ENCODE measurements at regions not wholly inside any gene's neighbourhood (a gene's known extent, or its start where the extent isn't known, plus 50 kb on each side); places are given as distances from the start of the nearest gene placed in this dataset.

DNA sequence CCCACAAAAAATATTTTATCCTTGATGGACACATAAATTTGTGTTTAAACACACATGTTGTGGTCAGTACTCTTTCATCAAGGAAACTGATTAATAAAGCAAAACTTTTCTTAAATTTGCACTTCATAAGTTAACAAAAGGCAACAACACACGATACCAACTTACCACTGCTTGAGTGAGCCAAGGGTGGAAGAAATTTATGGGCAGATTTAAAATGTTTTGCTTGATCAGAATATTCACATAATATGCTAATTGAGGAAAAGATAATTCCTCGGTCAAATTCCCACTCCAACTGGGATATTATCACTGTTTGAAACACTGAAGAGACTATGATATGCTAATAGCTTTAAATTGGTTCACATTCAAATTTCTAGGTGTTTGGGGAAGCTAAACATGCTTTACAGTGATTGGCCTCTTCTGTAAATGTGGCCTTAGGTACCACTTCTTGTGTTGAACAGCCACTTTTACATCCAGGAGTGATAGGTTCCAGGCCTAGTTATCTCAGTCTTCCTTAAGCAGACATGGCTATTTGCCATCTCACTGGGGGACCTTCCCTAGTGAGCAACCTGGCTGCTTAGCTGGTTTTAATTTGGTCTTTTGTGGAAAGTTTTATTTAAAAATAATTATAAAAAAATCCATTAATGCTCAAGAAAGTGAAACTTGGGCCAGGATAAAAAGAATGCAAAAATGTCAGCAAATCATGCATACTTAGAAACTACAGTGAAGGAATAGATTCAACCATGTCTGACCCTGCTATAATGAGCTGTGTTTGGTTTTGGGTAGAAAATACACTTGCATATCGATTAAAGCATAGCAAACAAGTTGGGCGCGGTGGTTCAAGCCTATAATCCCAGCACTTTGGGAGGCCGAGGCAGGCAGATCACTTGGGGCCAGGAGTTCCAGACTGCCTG lies 221.2 kb upstream of the MAP3K7 start:
- Histone ChIP-seq H3K4me3 (ENCODE audit: low read length in 2 of 2) (no peak overlapping the region), H3K27me3 (ENCODE audit: control insufficient read depth in 1 of 2, insufficient read depth in 2 of 2, low read length in 2 of 2) (no peaks in the 10 kb centered on the region), H3K36me3 (ENCODE audit: control insufficient read depth in 2 of 2, insufficient read depth in 2 of 2, low read length in 2 of 2) (no peaks in the 10 kb centered on the region), H3K4me1 (ENCODE audit: control insufficient read depth, insufficient read depth, low read length) (no peaks in the 10 kb centered on the region), H3K27ac (ENCODE audit: low read length) (no peak overlapping the region), H3K9me3 (ENCODE audit: control insufficient read depth in 2 of 2, low read length in 2 of 2) (no peaks in the 10 kb centered on the region), H3K9ac (ENCODE audit: low read length in 2 of 2) (no peak overlapping the region)

GRCh38 chr6:90805619-90806155 lies 218.8 kb upstream of the MAP3K7 start:
- Histone ChIP-seq H3K4me1 (ENCODE audit: control insufficient read depth, insufficient read depth, low read length) (no peaks in the 10 kb centered on the region), H3K27me3 (ENCODE audit: control insufficient read depth in 1 of 2, insufficient read depth in 2 of 2, low read length in 2 of 2) (no peaks in the 10 kb centered on the region), H3K27ac (ENCODE audit: low read length) (no peak overlapping the region), H3K9ac (ENCODE audit: low read length in 2 of 2) (no peak overlapping the region), H3K4me3 (ENCODE audit: low read length in 2 of 2) (no peak overlapping the region), H3K36me3 (ENCODE audit: control insufficient read depth in 2 of 2, insufficient read depth in 2 of 2, low read length in 2 of 2) (no peaks in the 10 kb centered on the region), H3K9me3 (ENCODE audit: control insufficient read depth in 2 of 2, low read length in 2 of 2) (no peaks in the 10 kb centered on the region)

- Histone ChIP-seq H3K4me1 (ENCODE audit: control insufficient read depth, insufficient read depth, low read length) (no peaks in the 10 kb centered on the region), H3K36me3 (ENCODE audit: control insufficient read depth in 2 of 2, insufficient read depth in 2 of 2, low read length in 2 of 2) (no peaks in the 10 kb centered on the region), H3K27ac (ENCODE audit: low read length) (no peak overlapping the region), H3K4me3 (ENCODE audit: low read length in 2 of 2) (no peak overlapping the region), H3K27me3 (ENCODE audit: control insufficient read depth in 1 of 2, insufficient read depth in 2 of 2, low read length in 2 of 2) (no peaks in the 10 kb centered on the region), H3K9ac (ENCODE audit: low read length in 2 of 2) (no peak overlapping the region), H3K9me3 (ENCODE audit: control insufficient read depth in 2 of 2, low read length in 2 of 2) (no peaks in the 10 kb centered on the region)
Measured at GRCh38 chr6:90803956-90804355, 217.1 kb upstream of the MAP3K7 start.

- no peak overlapping the region for H3K9ac ChIP-seq (ENCODE audit: low read length in 2 of 2)
Measured at GRCh38 chr6:90795078-90795477, 208.2 kb upstream of the MAP3K7 start.

DNA sequence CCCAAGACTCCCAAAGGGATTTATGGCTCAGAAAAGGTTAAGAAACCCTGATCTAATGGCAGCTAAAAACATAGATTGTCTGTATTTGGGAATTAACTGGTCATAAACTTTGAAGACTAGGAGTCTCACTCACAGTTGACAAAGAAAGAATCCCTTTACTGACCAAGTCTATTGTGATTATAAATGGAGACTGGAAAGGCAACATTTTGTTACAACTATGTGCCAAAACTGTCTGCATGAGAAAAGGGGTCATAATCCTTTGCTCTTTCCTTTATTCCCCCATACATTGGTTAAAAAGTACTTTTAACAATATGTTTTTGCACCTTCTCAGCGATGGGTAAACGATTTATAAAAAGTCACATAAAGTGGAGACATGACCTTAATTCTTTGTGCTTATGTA lies 206.9 kb upstream of the MAP3K7 start:
- no peak overlapping the region for H3K9ac ChIP-seq (ENCODE audit: low read length in 2 of 2)
- no peaks in the 10 kb centered on the region for H3K36me3 ChIP-seq (ENCODE audit: control insufficient read depth in 2 of 2, insufficient read depth in 2 of 2, low read length in 2 of 2)
- no peak overlapping the region for H3K27ac ChIP-seq (ENCODE audit: low read length)
- no peaks in the 10 kb centered on the region for H3K27me3 ChIP-seq (ENCODE audit: control insufficient read depth in 1 of 2, insufficient read depth in 2 of 2, low read length in 2 of 2)
- H3K9me3 ChIP-seq (ENCODE audit: control insufficient read depth in 2 of 2, low read length in 2 of 2): no peaks in the 10 kb centered on the region
- H3K4me1 ChIP-seq (ENCODE audit: control insufficient read depth, insufficient read depth, low read length): peaks cover 3% of the 10 kb centered on the region
- H3K4me3 ChIP-seq (ENCODE audit: low read length in 2 of 2): no peak overlapping the region

More at GRCh38 chr6:90795078-90795477, 208.2 kb upstream of the MAP3K7 start:
- Histone ChIP-seq H3K4me3 (ENCODE audit: low read length in 2 of 2) (no peak overlapping the region), H3K27me3 (ENCODE audit: control insufficient read depth in 1 of 2, insufficient read depth in 2 of 2, low read length in 2 of 2) (no peaks in the 10 kb centered on the region), H3K36me3 (ENCODE audit: control insufficient read depth in 2 of 2, insufficient read depth in 2 of 2, low read length in 2 of 2) (no peaks in the 10 kb centered on the region), H3K27ac (ENCODE audit: low read length) (no peak overlapping the region), H3K9me3 (ENCODE audit: control insufficient read depth in 2 of 2, low read length in 2 of 2) (no peaks in the 10 kb centered on the region), H3K4me1 (ENCODE audit: control insufficient read depth, insufficient read depth, low read length) (peaks cover 1% of the 10 kb centered on the region)

GRCh38 chr6:90790696-90791095 lies 203.8 kb upstream of the MAP3K7 start:
- no peaks in the 10 kb centered on the region for H3K9me3 ChIP-seq (ENCODE audit: control insufficient read depth in 2 of 2, low read length in 2 of 2)
- peaks cover 3% of the 10 kb centered on the region for H3K4me1 ChIP-seq (ENCODE audit: control insufficient read depth, insufficient read depth, low read length)
- H3K36me3 ChIP-seq (ENCODE audit: control insufficient read depth in 2 of 2, insufficient read depth in 2 of 2, low read length in 2 of 2): no peaks in the 10 kb centered on the region
- no peak overlapping the region for H3K27ac ChIP-seq (ENCODE audit: low read length)
- H3K4me3 ChIP-seq (ENCODE audit: low read length in 2 of 2): no peak overlapping the region
- H3K27me3 ChIP-seq (ENCODE audit: control insufficient read depth in 1 of 2, insufficient read depth in 2 of 2, low read length in 2 of 2): no peaks in the 10 kb centered on the region
- H3K9ac ChIP-seq (ENCODE audit: low read length in 2 of 2): no peak overlapping the region

- H3K27ac ChIP-seq (ENCODE audit: low read length): no peak overlapping the region
- H3K36me3 ChIP-seq (ENCODE audit: control insufficient read depth in 2 of 2, insufficient read depth in 2 of 2, low read length in 2 of 2): no peaks in the 10 kb centered on the region
- H3K4me1 ChIP-seq (ENCODE audit: control insufficient read depth, insufficient read depth, low read length): peaks cover 3% of the 10 kb centered on the region
- H3K9ac ChIP-seq (ENCODE audit: low read length in 2 of 2): no peak overlapping the region
- no peaks in the 10 kb centered on the region for H3K9me3 ChIP-seq (ENCODE audit: control insufficient read depth in 2 of 2, low read length in 2 of 2)
- peak overlapping the region in 1 of 2 donors; percentile 8 for H3K4me3 ChIP-seq (ENCODE audit: low read length in 2 of 2)
- H3K27me3 ChIP-seq (ENCODE audit: control insufficient read depth in 1 of 2, insufficient read depth in 2 of 2, low read length in 2 of 2): no peaks in the 10 kb centered on the region
Measured at GRCh38 chr6:90790058-90790457, 203.2 kb upstream of the MAP3K7 start.

DNA sequence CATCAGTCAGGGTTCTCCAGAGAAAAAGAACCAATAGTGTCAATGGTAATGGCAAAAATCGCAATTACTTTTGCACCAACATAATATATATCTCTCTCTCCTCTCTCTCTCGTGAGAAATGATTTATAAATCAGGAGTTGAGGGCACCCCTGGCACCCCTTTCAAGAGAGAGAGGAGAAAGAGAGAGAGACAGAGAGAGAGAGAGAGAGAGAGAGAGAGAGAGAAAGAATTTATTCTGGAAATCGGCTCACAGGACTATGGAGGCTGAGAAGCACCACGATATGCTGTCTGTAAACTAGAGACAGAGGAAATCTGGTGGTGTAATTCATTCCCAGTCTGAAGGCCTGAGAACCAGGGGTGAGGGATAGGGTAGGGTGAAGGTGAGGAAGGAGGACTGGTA lies 201.9 kb upstream of the MAP3K7 start:
- Histone ChIP-seq H3K4me3 (ENCODE audit: low read length in 2 of 2) (no peak overlapping the region), H3K27ac (ENCODE audit: low read length) (no peak overlapping the region), H3K36me3 (ENCODE audit: control insufficient read depth in 2 of 2, insufficient read depth in 2 of 2, low read length in 2 of 2) (no peaks in the 10 kb centered on the region), H3K27me3 (ENCODE audit: control insufficient read depth in 1 of 2, insufficient read depth in 2 of 2, low read length in 2 of 2) (no peaks in the 10 kb centered on the region), H3K9ac (ENCODE audit: low read length in 2 of 2) (no peak overlapping the region), H3K4me1 (ENCODE audit: control insufficient read depth, insufficient read depth, low read length) (peaks cover 3% of the 10 kb centered on the region), H3K9me3 (ENCODE audit: control insufficient read depth in 2 of 2, low read length in 2 of 2) (no peaks in the 10 kb centered on the region)

- Histone ChIP-seq H3K27me3 (ENCODE audit: control insufficient read depth in 1 of 2, insufficient read depth in 2 of 2, low read length in 2 of 2) (no peaks in the 10 kb centered on the region), H3K9me3 (ENCODE audit: control insufficient read depth in 2 of 2, low read length in 2 of 2) (no peaks in the 10 kb centered on the region), H3K27ac (ENCODE audit: low read length) (no peak overlapping the region), H3K9ac (ENCODE audit: low read length in 2 of 2) (no peak overlapping the region), H3K36me3 (ENCODE audit: control insufficient read depth in 2 of 2, insufficient read depth in 2 of 2, low read length in 2 of 2) (no peaks in the 10 kb centered on the region), H3K4me1 (ENCODE audit: control insufficient read depth, insufficient read depth, low read length) (peaks cover 3% of the 10 kb centered on the region), H3K4me3 (ENCODE audit: low read length in 2 of 2) (no peak overlapping the region)
Measured at GRCh38 chr6:90787446-90787845, 200.6 kb upstream of the MAP3K7 start.

DNA sequence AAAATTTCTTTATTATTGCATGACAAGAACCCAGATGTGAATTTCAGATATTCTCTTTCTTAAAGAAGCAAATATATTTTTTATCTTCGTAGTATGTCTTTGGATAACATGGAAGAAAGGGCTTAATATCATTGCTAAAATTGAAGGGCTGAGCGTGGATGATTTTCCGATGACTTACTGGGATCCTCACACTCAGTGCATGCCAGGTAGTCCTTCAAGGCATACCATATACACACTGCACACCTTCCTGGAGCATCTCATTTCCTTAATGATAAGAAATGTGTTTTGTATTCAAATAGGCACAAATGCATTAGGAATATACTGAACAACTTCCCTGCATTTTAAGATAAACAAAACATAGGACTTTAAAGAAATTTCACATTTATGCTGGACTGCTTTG lies 193.9 kb upstream of the MAP3K7 start:
- Histone ChIP-seq H3K9me3 (ENCODE audit: control insufficient read depth in 2 of 2, low read length in 2 of 2) (no peaks in the 10 kb centered on the region), H3K9ac (ENCODE audit: low read length in 2 of 2) (no peak overlapping the region), H3K4me3 (ENCODE audit: low read length in 2 of 2) (no peak overlapping the region), H3K4me1 (ENCODE audit: control insufficient read depth, insufficient read depth, low read length) (no peaks in the 10 kb centered on the region), H3K36me3 (ENCODE audit: control insufficient read depth in 2 of 2, insufficient read depth in 2 of 2, low read length in 2 of 2) (no peaks in the 10 kb centered on the region), H3K27ac (ENCODE audit: low read length) (no peak overlapping the region), H3K27me3 (ENCODE audit: control insufficient read depth in 1 of 2, insufficient read depth in 2 of 2, low read length in 2 of 2) (no peaks in the 10 kb centered on the region)

DNA sequence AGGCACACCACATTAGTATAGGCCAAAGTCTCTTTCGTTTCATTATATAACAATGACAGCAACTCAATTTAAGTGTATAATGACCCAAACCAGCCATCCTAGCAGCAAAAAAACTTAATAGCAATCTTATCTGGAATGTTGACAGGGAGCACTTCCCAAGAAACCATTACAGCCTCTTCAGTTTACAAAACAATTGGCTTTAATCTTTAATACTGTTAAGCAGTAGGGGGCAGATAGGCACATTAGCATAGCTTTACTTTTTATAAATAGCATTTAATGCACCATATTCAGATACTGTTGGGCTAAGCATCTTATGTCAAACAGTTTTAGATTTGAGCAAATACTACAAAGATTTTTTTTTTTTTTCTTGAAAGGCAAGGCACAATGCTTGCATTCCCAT lies 193.3 kb upstream of the MAP3K7 start:
- no peaks in the 10 kb centered on the region for H3K9me3 ChIP-seq (ENCODE audit: control insufficient read depth in 2 of 2, low read length in 2 of 2)
- H3K9ac ChIP-seq (ENCODE audit: low read length in 2 of 2): no peak overlapping the region
- no peak overlapping the region for H3K27ac ChIP-seq (ENCODE audit: low read length)
- no peaks in the 10 kb centered on the region for H3K36me3 ChIP-seq (ENCODE audit: control insufficient read depth in 2 of 2, insufficient read depth in 2 of 2, low read length in 2 of 2)
- no peaks in the 10 kb centered on the region for H3K4me1 ChIP-seq (ENCODE audit: control insufficient read depth, insufficient read depth, low read length)
- no peak overlapping the region for H3K4me3 ChIP-seq (ENCODE audit: low read length in 2 of 2)
- H3K27me3 ChIP-seq (ENCODE audit: control insufficient read depth in 1 of 2, insufficient read depth in 2 of 2, low read length in 2 of 2): no peaks in the 10 kb centered on the region

Data from stomach smooth muscle (tissue), 2 donors.